ENCODE measurements at regions not wholly inside any gene's neighbourhood (a gene's known extent, or its start where the extent isn't known, plus 50 kb on each side); places are given as distances from the start of the nearest gene placed in this dataset.

- DNase-seq = no peak
Measured at GRCh38 chr11:70810681-70811080, 412.4 kb downstream of the CTTN start.

DNA sequence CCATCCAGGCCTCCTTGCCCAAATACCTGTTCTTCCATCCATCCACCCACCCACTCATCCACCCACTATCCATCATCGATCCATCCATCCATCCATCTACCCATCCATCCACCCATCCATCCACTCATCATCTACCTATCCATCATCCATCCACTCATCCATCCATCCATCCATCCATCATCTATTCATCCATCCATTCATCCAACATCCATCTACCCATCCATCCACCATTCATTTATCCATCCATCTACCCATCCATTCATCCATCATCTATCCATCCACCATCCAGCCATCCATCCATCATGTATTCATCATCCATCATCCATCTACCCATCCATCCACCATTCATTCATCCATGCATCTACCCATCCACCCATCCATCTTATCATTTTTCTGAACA, 413.2 kb downstream of the CTTN start:
- DNase-seq = no peak

DNA sequence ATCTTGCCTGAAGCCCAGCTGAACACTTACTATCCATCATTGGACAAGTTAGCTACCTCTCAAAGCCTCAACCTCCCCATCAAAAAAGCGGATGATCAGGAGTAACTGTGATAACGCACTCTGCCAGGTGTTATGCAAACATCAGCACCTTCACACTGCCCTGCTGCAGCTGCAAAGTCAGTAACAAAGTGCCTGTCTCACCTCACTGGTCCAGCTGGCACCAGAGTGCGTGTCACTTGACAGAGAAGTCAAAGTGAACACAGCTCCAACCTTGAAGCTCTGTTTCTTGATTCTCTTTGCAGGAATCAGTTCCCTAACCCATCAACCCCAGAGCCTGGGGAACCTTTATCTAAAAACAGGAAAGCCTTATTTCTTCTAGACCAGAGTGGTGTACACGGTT, 413.6 kb downstream of the CTTN start:
- DNase-seq = no peak

DNA sequence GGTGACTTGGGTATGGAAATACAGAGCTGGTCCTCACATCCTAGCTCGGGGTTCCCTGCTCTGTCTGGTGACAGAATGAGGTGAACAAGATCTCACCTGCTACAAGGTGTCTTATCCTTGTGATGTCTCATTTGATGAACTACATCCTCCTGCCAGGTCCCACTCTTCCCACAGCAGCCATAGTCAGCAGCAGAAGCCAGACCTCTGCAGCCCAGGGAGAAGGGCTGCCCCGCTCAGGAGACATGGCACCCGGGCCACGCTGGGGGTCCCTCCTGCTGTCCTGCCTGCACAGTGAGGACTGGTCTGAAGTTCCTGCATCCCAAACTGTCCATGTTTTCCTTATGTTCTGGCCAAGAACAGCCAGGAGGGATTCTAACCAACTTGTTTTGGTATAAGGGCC, 414.1 kb downstream of the CTTN start:
- no peak for DNase-seq

- no peak for DNase-seq
Measured at GRCh38 chr11:70813651-70814050, 415.3 kb downstream of the CTTN start.

DNA sequence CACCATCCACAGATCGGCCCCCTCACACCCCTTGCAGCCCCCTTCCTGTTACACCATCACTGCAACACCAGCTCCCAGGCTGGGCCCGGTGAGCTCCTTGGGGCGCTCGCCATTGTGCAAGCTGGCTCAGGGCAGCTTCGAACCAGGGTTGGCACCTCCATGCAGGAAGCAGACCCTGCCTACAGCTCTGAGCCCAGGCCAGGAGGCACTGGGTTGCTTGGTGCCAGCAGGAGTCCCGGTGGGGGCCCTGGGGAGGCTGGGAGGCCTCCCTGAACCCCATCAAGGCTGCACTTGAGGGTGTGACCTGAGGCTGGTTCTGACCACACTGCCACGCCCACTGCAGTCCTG, 417.1 kb downstream of the CTTN start:
- DNase-seq = no peak

DNA sequence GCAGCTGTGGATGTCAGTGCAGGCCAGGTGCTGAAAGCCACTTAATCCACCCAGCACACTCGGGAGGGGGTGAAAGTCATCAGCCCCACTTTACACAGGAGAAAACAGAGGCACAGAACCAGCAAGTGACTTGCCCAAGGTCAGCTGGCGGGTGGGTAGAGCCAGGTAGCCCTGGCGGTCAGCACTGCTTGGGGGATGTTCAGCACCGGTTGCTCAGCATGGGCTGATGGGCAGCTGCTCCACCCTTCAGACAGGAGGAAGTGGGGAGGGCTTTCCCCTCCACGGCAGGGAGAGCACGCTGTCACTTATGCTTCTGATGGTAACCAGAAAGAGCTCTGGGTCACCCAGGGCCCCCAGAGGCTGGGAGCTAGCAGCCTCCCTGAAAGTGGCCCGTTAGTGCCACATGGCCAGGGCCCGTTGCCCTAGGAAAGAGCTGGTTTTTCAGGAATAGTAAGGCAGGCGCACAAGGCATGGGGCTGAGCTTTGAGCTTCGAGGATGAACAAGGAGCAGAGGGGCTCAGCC, 417.9 kb downstream of the CTTN start:
- DNase-seq = no peak

GRCh38 chr11:70818351-70818750, 420.0 kb downstream of the CTTN start:
- DNase-seq = no peak

- no peak for DNase-seq
Measured at GRCh38 chr11:70819022-70819421, 420.7 kb downstream of the CTTN start.

DNA sequence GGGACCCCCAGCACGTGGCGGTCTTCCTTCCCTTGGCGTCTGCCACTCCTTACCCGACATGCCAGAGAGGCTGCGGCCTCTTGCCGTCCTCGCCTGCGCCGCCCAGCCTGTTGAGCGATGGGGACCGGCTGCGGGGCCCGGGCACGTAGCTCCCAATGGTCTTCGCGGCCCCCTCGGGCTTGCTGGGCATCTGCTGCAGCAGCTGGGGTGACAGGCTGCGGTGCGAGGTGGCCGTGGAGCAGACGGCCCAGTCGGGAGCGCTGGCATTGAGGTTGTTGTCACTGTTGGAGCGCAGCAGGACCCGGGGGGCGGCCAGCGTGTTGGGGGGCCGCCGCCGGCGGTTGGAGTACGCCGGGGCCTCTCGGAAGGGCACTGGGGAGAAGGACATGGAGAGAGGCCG, 422.0 kb downstream of the CTTN start:
- DNase-seq = no peak

DNA sequence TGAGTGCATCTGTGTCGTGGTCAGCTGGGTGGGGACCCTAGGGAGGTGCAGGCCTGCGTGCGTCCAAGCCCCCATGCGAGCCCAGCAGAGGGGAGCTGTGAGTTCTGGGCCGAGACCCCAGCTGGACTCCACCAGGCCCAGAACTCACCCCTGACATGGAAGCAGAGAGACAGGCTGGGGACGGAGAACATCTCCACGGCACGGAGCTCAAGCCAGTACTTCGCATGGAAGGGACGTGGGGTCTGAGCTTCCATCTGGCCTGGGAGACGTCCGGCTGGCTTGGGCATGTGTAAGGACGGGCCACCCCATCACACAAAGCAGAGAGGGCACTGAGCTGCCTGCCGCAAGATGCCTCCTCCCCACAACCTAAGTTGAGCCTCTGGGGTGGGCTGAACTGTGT, 422.4 kb downstream of the CTTN start:
- DNase-seq = no peak

DNA sequence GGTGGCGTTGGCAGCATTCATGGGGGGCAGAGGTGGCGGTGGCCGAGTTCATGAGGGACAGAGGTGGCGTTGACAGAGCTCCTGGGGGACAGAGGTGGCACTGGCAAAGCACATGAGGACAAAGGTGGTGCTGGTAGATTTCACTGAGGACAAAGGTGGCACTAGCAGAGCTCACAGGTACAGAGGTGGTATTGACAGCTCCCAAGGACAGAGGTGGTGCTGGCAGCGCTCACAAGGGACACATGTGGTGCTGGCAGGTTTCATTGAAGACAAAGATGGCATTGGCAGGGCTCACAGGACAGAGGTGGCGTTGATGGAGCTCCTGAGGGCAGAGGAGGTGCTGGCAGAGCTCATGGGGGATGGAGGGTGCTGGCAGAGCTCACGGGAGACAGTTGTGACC, 425.4 kb downstream of the CTTN start:
- no peak for DNase-seq

DNA sequence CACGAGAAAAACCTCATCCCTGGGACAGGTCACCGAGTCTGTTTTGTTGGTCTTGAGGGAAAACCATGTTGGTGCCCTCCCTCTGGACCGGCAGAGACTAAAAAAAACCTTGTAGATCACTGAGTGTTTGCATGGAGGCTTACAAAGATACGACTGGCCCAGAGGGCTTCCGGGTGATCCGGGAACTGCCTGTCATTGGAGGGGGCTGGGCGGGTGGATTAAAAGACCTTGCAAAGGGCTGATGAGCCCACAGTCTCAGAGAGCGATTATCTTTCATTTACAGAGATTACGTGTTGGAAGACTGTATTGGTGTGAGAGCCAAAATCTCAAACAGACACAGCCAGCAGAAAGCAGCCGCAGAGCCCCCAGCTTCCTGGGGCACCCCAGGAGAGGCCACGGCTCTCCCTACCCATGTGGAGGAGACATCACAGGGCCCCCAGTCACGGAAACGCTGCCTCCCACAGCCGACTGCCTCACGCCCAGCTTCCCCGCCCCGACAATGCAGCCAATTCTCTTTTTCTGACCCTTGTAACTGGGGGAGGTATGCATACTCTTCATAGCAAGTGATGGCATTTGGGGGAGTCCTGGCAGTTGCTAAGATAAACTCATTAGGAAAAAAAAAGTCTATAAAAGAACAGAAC, 426.4 kb downstream of the CTTN start:
- no peak for DNase-seq

GRCh38 chr11:70825893-70826540, 426.4 kb downstream of the SHANK2 start:
- DNase-seq = no peak

- no peak for DNase-seq
Measured at GRCh38 chr11:70826541-70827335, 425.6 kb downstream of the SHANK2 start.

DNA sequence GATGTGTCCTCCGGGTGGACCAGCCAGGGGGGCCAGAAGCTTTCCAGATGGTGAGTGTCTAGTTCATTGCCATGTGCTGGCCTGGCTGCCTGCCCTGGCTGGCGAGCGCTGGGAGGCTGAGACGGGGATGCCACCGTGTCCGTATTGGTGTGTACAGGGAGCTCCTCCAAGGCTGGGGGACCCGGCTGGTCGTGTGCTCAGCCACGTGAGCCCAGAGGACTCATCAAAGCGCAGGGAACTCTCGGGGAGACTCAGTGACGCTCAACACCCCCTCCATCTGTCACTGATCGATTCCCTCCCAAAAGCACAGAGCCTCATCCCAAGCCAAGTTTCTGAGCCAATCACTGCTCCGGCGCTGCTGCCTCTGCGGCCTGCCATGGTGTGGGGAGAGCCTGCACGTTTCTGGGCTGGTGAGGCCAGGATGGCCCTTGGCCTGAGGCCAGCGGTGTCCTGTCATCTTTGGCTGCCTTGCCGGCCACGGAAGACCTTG, 423.7 kb downstream of the SHANK2 start:
- DNase-seq = no peak

DNA sequence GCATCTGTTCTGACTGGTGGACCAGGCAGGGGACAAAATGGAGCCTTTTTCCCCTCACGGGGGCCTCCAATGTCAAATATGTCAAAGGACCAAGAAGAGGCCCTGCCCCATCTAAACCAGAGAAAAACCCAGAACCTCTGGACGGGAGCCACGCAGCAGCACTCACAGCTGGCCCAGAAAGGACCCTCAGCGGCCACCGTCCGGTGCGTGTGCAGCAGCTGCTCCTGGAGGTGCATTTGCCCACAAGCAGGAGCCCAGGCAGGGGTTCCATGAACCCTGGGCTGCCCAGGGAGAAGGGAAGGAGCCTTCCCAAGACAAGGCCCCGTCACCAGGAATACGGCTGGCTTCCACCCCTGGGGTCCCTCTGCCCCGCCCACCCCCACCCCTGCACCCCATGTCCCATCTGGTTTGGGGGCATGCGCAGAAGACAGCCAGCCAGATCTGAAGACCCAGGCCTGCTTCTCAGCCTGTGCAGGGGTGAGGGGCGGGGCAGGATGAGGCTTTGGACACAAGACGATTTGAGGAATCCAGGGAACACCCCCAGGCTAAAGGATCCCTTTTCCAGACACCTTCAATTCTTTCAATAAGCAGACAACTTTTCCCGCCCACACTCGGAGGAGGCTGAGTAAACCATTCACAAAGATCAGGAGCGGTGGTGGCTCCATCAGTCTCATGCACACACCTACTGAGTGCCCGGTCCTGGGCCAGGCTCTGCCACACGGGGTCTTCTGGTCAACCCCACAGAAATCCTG, 423.1 kb downstream of the SHANK2 start:
- DNase-seq = no peak

GRCh38 chr11:70829886-70830272, 422.5 kb downstream of the SHANK2 start:
- DNase-seq = no peak

GRCh38 chr11:70833011-70833410, 419.4 kb downstream of the SHANK2 start:
- DNase-seq = no peak

GRCh38 chr11:70833554-70833953, 418.8 kb downstream of the SHANK2 start:
- no peak for DNase-seq

GRCh38 chr11:70834277-70834940, 418.0 kb downstream of the SHANK2 start:
- DNase-seq = no peak

DNA sequence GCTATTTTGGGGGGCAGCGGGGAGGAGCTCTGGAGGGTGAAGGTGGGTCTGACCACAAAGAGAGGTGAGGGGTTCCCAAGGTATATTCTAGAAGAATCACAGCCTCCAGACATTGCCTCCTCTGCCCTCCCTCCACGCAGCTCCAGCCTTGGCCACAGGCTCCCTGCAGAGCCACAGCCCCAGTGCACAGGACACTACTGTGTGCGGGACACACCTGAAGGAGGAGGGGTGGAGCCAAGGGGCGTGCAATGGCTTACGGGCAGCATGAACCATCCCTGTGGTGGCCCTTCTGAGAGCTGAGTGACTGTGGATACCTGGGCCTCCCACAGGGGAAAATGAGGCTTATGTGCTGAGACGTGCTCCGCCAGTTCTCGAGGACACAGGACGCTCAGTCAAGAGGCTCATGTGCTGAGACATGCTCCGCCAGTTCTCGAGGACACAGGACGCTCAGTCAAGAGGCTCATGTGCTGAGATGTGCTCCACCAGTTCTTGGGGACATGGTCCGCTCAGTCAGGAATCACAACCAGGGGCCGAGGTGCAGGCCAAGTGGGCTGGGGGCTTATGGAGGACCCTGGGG, 417.3 kb downstream of the SHANK2 start:
- no peak for DNase-seq
